ENCODE measurements at regions not wholly inside any gene's neighbourhood (a gene's known extent, or its start where the extent isn't known, plus 50 kb on each side); places are given as distances from the start of the nearest gene placed in this dataset.

DNA sequence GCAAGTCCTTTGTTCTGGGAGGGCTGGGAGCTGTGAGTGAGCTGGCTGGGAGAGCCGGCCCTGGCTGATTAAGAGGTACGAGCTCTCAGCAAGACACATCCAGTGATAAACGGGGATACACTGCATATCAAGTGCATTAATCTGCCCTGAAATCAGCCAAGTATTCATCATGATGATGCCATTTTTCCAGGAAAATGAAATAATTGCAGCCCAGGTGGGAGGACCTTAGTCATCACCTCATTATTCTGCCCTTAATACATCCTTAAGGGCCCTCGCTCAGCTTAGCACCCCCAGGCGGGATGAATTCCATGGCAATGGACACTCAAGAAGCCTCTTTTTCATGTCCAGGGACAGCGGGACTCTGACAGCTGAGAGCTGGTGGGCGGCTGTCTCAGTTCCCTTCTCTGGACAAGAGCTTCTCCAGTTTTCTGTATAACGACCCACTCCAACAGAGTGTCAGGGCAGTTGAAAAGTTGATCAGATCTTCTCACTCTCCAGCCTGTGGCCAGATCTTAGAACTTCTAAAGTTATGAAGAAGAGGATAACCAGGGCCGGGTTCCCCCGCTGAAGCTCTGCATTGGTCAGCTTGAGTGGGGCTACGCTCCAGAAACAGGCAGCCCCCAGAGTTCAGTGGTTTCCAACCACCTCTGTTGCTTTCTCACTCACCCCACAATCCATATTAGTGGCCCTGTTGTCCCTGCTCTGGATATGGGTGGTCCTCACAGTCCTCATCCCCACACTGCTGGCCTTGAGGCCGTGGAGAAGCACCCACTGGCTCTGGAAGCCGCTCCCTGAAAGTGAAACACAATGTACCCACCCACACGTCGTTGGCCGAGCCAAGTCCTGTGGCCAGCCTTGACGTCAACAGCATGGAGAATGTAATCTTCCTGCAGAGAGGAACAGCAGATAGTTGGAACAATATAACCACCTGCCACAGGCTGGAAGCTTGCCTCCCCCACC lies 306.2 kb upstream of the DIO3 start:
- Histone ChIP-seq H3K27ac (ENCODE audit: low read length) (no peak overlapping the region), H3K36me3 (ENCODE audit: control insufficient read depth, insufficient read depth, low read length) (no peaks in the 10 kb centered on the region), H3K27me3 (ENCODE audit: control insufficient read depth, insufficient read depth, low read length) (no peaks in the 10 kb centered on the region), H3K4me1 (ENCODE audit: control insufficient read depth, insufficient read depth, low read length) (no peaks in the 10 kb centered on the region), H3K4me3 (ENCODE audit: low read depth in 2 of 2, low read length in 2 of 2) (no peak overlapping the region), H3K9me3 (ENCODE audit: control insufficient read depth, insufficient read depth, low read depth, low read length) (no peaks in the 10 kb centered on the region)
- TF ChIP-seq, protein P1, sequence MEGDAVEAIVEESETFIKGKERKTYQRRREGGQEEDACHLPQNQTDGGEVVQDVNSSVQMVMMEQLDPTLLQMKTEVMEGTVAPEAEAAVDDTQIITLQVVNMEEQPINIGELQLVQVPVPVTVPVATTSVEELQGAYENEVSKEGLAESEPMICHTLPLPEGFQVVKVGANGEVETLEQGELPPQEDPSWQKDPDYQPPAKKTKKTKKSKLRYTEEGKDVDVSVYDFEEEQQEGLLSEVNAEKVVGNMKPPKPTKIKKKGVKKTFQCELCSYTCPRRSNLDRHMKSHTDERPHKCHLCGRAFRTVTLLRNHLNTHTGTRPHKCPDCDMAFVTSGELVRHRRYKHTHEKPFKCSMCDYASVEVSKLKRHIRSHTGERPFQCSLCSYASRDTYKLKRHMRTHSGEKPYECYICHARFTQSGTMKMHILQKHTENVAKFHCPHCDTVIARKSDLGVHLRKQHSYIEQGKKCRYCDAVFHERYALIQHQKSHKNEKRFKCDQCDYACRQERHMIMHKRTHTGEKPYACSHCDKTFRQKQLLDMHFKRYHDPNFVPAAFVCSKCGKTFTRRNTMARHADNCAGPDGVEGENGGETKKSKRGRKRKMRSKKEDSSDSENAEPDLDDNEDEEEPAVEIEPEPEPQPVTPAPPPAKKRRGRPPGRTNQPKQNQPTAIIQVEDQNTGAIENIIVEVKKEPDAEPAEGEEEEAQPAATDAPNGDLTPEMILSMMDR (IDR thresholded peaks at IDR 0.05), result no peak
- TF ChIP-seq SIN3A (IDR thresholded peaks at IDR 0.05; ENCODE audit: borderline replicate concordance, insufficient read depth, low read depth, low read length) (no peak), POLR2AphosphoS5 (IDR thresholded peaks at IDR 0.05; ENCODE audit: low read depth, low read length) (no peak), TCF7L2 (IDR thresholded peaks at IDR 0.05; ENCODE audit: low read depth, low read length) (no peak)
- TF ChIP-seq, protein P2, sequence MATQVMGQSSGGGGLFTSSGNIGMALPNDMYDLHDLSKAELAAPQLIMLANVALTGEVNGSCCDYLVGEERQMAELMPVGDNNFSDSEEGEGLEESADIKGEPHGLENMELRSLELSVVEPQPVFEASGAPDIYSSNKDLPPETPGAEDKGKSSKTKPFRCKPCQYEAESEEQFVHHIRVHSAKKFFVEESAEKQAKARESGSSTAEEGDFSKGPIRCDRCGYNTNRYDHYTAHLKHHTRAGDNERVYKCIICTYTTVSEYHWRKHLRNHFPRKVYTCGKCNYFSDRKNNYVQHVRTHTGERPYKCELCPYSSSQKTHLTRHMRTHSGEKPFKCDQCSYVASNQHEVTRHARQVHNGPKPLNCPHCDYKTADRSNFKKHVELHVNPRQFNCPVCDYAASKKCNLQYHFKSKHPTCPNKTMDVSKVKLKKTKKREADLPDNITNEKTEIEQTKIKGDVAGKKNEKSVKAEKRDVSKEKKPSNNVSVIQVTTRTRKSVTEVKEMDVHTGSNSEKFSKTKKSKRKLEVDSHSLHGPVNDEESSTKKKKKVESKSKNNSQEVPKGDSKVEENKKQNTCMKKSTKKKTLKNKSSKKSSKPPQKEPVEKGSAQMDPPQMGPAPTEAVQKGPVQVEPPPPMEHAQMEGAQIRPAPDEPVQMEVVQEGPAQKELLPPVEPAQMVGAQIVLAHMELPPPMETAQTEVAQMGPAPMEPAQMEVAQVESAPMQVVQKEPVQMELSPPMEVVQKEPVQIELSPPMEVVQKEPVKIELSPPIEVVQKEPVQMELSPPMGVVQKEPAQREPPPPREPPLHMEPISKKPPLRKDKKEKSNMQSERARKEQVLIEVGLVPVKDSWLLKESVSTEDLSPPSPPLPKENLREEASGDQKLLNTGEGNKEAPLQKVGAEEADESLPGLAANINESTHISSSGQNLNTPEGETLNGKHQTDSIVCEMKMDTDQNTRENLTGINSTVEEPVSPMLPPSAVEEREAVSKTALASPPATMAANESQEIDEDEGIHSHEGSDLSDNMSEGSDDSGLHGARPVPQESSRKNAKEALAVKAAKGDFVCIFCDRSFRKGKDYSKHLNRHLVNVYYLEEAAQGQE (IDR thresholded peaks at IDR 0.05; ENCODE audit: insufficient read depth in 1 of 2, low read depth in 2 of 2, low read length in 1 of 2), result no peak
- no TSS peak for BruUV-seq (replicated peaks)
- intact Hi-C loops (cut with micrococcal nuclease; ENCODE audit: unreplicated experiment), result no loop called here
- ATAC-seq (no peak), DNase-seq (ENCODE audit: low read depth, low spot score) (no peak)
- POLR2A ChIA-PET, result no interaction called here
- CTCF ChIA-PET, result no interaction called here
- in situ Hi-C loops (cut with HindIII; ENCODE audit: low pct_unique_long_range_greater_than_20kb, low sequenced_read_pairs), result no loop called here

DNA sequence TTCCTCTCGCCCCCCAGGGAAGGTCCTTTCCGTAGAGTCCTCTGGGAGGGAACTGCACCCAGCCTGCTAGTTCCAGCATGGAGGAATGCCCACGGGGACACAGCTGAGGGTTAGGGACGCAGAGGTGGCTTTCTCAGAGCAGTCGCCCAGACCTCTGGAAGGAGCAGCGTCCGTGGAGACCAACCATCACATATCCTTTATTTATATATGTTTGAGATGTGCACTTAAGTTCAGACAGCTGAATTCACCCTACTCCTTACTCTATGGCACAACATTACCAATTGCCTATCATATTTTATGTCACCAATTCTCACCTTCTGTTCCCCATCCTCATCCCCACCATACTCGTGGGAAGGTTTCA lies 305.6 kb upstream of the DIO3 start:
- Histone ChIP-seq H3K27me3 (ENCODE audit: control insufficient read depth, insufficient read depth, low read length) (no peaks in the 10 kb centered on the region), H3K4me1 (ENCODE audit: control insufficient read depth, insufficient read depth, low read length) (no peaks in the 10 kb centered on the region), H3K9me3 (ENCODE audit: control insufficient read depth, insufficient read depth, low read depth, low read length) (no peaks in the 10 kb centered on the region), H3K4me3 (ENCODE audit: low read depth in 2 of 2, low read length in 2 of 2) (no peak overlapping the region), H3K36me3 (ENCODE audit: control insufficient read depth, insufficient read depth, low read length) (no peaks in the 10 kb centered on the region), H3K27ac (ENCODE audit: low read length) (no peak overlapping the region)
- ChIA-PET CTCF (no interaction called here), POLR2A (no interaction called here)
- intact Hi-C loops (cut with micrococcal nuclease; ENCODE audit: unreplicated experiment) (no loop called here), in situ Hi-C loops (cut with HindIII; ENCODE audit: low pct_unique_long_range_greater_than_20kb, low sequenced_read_pairs) (no loop called here)
- no TSS peak for BruUV-seq (replicated peaks)
- TF ChIP-seq, protein P1 (IDR thresholded peaks at IDR 0.05), result no peak
- TF ChIP-seq TCF7L2 (IDR thresholded peaks at IDR 0.05; ENCODE audit: low read depth, low read length) (no peak), SIN3A (IDR thresholded peaks at IDR 0.05; ENCODE audit: borderline replicate concordance, insufficient read depth, low read depth, low read length) (no peak), POLR2AphosphoS5 (IDR thresholded peaks at IDR 0.05; ENCODE audit: low read depth, low read length) (no peak)
- TF ChIP-seq, protein P2 (IDR thresholded peaks at IDR 0.05; ENCODE audit: insufficient read depth in 1 of 2, low read depth in 2 of 2, low read length in 1 of 2), result no peak
- ATAC-seq (no peak), DNase-seq (ENCODE audit: low read depth, low spot score) (no peak)

All from Panc1 (cell line).